NCI-H526 (cell line): ENCODE measurements at regions not wholly inside any gene's neighbourhood (a gene's known extent, or its start where the extent isn't known, plus 50 kb on each side); places are given as distances from the start of the nearest gene placed in this dataset.

Experiments
- DNase-seq, 2 experiments: peaks; one replicate each; lab custom pipeline; 2025; lab: John Stamatoyannopoulos, UW

DNA sequence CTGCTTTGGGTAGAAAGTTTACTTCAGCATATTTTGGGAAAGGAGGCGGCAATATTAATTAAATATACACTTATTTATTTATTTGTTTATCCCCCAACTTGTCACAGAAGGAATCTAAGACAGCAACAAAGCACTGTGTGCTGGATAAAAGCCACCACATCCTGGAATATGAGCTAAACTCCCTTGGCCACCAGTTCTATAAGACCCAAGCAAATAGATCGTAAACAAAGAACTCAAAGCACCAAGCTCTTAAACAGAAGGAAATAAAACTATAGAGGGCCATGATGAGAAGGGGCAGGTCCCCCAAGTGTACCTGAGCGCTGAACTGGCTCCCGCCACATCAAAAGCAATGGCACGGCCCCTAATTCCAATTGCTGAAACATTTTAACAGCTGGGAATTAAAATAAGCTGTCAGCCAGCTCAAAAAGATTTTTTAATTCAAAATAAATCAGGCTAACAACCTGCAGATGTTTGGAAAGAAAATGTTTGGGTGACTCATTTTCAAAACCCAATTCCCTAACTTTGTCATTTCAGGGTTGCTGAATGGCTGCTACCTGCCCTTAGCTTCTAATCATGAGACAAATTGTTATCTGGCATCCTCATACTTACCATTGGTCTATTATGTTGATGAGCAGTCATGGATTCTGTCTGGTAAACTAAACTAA lies 127.1 kb downstream of the SLC30A10 start:
- DNase-seq = no peak

GRCh38 chr1:219798283-219799030 lies 129.9 kb downstream of the SLC30A10 start:
- no peak for DNase-seq

DNA sequence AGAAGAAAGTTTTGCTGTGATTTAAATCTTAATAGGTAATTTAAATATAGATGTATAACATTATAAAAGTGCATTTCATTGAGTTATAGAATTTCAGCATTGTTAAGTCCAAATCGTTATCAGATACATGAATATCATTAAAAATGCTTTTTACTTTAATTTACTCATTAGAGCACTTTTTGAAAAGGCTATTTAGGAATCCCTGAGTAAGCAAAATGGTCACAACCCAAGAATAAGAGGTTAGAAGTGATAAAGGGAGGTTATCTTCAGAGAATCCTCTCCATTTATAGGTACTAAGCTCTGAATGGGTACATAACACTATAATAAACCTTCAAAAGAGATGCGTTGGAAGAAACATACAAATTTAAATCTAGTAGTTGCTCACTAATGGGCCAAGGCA lies 130.7 kb downstream of the SLC30A10 start:
- DNase-seq = no peak

- DNase-seq = no peak
Measured at GRCh38 chr1:219797009-219797408, 131.3 kb downstream of the SLC30A10 start.

DNA sequence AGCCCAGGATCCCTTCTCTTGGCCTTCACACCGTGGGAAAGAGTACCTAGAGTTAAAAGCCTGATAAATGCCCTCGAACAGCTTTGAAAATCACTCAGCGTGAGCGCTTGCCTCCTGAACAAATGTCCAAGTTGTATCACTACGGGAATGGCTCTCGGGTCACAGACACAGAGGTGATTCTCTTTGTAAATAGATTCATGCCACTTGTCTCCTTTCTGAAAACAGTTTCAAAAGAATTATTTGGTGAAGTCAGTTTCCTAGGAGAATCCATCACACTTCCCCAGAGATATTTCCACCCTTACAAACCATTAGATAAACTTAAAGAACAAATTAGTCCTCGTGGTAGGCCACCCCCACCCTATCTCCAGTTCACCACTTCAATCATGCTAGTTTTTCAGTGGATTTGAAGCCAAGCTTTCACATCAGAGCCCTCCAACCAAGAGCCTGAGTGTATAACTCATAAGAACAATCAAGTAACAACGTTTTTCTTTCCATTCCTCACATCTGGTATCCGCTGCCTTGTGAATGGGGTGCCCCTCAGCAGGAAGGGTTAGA lies 132.9 kb downstream of the SLC30A10 start:
- no peak for DNase-seq

- DNase-seq = no peak
Measured at GRCh38 chr1:219794085-219794743, 134.1 kb downstream of the SLC30A10 start.

DNA sequence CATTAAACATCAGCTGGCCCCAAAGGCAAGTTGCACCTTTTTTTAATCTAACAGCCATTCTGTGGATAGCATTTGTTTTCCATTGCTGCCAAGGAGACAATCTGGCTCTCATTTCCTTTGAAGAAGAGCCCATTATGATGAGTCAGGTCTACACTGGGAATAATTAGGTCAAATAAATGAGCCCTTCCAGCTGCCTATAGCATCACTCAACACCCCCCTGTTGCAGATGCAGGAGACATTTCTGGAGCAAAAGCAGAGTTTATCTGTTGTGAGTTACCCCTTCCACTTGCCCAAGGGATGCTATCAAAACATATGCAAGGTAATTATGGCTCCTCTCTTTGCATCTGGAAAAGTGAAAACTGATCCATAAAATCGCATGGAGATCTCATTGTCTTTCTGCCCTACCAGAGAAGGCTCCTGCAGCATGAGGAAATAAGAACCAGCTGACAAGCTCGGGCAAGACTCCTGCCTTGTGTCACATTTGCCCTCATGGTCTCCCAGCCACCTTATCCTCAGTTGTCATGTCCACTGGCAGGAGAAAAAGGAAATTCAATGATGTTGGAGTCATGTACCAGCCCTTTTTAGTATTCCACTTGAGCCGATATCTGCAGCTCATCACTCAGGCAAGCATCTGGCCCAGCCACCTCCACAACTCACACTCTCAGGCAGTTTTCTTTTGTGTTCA lies 135.9 kb downstream of the SLC30A10 start:
- DNase-seq = no peak

DNA sequence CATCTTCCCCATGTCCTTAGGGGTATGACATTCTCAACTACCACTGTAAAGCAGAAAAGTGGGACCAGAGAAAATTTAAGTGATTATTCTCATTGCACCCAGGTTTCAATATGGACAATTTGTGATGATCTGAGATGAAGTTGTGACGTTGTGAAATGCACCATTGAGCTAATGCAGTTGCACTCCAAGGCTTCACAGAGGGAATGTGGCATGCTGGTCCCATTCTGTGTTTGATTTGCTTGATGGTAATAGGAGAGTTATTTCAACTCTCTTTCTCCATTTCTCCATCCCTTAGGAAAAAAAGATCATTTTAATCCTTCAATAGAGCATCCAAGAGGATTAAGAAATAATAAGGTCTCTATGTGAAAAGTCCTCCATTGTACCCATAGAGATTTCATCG lies 136.6 kb downstream of the SLC30A10 start:
- no peak for DNase-seq

GRCh38 chr1:219790834-219791615 lies 137.3 kb downstream of the SLC30A10 start:
- DNase-seq = no peak

GRCh38 chr1:219788700-219789099 lies 139.7 kb downstream of the SLC30A10 start:
- no peak for DNase-seq

DNA sequence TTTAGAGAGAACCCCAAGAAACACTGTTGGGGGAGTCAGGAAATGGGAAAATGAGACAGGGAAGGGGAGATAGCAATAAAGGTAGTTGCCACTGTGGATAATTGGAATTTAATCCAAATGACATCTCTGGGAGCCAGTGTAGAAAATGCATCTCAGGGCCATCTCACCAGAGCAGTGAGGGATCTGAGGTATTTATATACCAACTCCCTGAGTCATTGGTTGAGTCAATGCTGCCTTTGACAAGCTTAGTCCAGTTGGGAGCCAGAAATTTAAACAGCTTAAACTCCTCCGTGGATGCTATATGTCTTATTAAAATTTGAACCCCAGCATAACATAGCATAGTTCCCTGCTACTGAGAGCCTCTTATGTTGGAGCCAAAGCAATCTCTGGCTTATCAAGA lies 140.3 kb downstream of the SLC30A10 start:
- no peak for DNase-seq

- DNase-seq = no peak
Measured at GRCh38 chr1:219784660-219785381, 143.5 kb downstream of the SLC30A10 start.

DNA sequence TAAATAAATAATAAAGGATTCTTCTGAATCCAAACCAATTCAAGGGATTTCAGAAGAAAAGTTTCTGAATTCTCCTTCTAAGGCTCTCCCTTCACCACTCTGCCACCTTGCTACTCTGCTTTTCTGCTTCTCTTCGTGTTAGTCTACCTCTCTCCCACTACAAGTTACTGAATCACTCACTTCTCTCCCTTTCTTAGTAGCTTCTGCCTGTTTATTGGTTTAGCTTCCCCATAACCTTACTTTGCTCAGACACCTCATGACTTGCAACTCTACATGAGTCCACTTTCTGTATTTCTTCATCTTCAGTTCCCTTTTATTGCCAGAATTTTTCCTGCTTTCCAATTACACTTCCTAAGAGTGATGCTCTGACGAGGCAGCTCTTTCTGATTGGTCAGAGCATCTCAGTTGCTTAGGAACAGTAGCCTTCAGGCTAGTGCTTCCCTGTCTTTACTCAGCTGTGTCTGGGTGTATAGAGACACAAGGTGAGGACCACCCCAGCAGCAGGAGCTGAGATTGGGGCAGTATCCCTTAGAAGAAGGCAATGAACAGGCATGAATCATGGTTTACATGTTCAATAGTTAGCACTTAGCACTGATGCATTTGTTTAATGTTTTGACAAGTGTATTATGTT lies 144.6 kb downstream of the SLC30A10 start:
- no peak for DNase-seq

DNA sequence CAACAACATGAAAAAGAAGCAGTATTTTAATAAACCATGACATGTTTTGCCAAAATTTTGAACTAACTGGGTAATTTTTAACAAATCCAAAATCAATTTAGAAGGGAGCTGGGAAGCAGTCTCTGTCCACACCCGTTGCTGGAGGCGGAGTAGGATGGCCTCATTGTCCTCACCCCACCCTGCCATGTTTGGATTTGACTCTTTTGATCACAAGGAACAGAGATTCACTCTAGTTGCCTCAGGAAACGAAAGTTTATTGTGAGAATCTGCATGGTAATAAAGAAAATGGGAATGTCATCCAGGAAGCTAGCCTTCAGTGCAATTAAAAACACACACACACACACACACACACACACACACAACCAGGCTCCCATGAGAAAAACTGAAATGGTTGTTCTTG lies 145.4 kb downstream of the SLC30A10 start:
- no peak for DNase-seq

DNA sequence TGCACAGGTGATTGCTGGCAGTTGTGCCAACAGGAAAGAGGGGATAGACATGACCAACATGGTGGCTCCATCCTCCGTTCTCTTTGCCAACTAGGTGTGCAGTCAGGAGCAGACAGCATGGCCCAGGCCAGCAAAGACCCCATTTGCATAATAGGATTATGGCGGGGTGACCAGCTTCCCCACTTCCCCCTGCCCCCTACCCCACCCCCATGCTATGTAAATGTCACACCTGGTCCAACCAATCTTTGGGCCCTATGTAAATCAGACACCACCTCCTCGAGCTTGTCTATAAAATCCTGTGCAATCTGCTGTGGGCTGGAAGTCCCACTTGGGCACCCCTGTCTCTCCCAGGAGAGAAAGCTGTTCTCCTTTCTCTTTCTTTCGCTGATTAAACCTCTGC lies 146.0 kb downstream of the SLC30A10 start:
- DNase-seq = peak in 1 of 2 experiments; percentile 18

DNA sequence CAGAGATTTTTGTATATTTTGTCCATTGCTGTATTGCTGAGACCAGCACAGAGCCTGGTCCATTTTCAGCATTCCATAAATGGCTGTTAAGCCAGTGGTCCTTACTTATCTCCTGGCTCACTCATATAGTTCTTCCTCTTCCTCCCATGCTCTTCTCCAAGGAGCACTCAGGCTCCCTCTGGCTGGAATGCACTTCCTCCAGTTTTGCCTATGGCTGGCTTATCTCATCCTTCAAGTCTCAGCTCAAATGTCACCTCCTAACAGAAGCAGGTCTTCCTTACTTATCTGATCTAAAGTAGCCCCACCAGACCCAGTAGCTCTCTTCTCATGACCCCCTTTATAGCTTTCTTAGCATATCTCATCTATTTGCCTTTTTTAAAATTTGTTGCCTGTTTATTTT lies 146.9 kb downstream of the SLC30A10 start:
- no peak for DNase-seq

DNA sequence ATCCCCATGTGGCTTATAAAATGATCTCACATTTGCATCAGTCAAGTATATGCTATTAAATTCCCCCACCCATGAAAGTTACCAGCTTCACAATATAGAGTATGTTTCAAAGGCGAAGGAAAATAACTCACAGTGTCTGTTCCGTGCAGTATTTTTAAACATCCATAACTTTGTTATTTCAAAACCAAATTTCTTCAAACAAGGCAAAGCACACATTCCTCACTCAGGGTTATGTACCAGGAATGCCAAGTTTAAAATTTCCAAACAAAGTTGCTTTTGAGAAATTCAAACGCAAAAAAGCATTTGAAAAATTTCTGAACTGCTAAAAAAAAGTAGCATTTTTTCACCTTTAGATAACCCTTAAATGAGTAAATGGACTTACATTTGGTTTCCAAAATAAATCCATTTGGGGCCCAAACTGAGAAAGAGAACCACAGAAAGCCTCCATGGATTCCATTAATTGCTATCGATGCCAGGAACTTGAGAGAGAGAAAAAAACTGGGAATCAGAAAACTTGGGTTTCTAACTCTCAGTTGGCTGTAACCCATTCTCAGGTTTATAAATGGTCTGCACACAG lies 149.5 kb downstream of the SLC30A10 start:
- DNase-seq = no peak

DNA sequence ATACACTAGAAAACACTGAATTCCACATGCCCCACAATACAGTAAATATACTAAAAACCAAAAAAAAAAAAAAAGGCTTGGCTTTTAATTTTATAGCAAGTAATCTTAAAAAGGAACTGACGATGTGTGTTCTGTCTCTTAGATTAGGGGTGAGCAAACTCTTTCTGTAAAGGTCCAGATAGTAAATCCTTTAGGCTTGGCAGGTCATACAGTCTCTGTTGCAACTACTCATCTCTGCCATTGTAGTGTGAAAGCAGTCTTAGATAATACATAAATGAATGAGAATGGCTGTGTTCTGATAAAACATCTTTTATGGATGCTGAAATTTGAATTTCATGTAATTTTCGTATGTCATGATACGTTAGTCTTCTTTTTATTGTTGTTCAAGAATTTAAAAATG lies 150.2 kb downstream of the SLC30A10 start:
- no peak for DNase-seq

GRCh38 chr1:219774386-219774785 lies 154.0 kb downstream of the SLC30A10 start:
- DNase-seq = no peak

- DNase-seq = peak in 1 of 2 experiments; percentile 25
Measured at GRCh38 chr1:219773775-219774174, 154.6 kb downstream of the SLC30A10 start.
